Ammon's horn (tissue), 1 donor: ENCODE measurements at regions not wholly inside any gene's neighbourhood (a gene's known extent, or its start where the extent isn't known, plus 50 kb on each side); places are given as distances from the start of the nearest gene placed in this dataset.

Experiments
- DNase-seq: peaks from one replicate; pipeline ENCODE4 v3.0.0-alpha.2; 2016; ENCODE audit warnings: low spot score

- DNase-seq: no peak
Measured at GRCh38 chr3:174403831-174404230, 455.3 kb upstream of the NAALADL2 start.

GRCh38 chr3:174408310-174408709 lies 450.8 kb upstream of the NAALADL2 start:
- no peak for DNase-seq

GRCh38 chr3:174409086-174409743 lies 449.9 kb upstream of the NAALADL2 start:
- DNase-seq: no peak

GRCh38 chr3:174413062-174413912 lies 445.8 kb upstream of the NAALADL2 start:
- no peak for DNase-seq

- no peak for DNase-seq
Measured at GRCh38 chr3:174414902-174415301, 444.2 kb upstream of the NAALADL2 start.

- peak; percentile 39 for DNase-seq
Measured at GRCh38 chr3:174417573-174417972, 441.6 kb upstream of the NAALADL2 start.

GRCh38 chr3:174419216-174419615 lies 439.9 kb upstream of the NAALADL2 start:
- DNase-seq: no peak

- DNase-seq: no peak
Measured at GRCh38 chr3:174423936-174424335, 435.2 kb upstream of the NAALADL2 start.

GRCh38 chr3:174424656-174425055 lies 434.5 kb upstream of the NAALADL2 start:
- no peak for DNase-seq

GRCh38 chr3:174425422-174425821 lies 433.7 kb upstream of the NAALADL2 start:
- DNase-seq: no peak

- no peak for DNase-seq
Measured at GRCh38 chr3:174430986-174431385, 428.1 kb upstream of the NAALADL2 start.

GRCh38 chr3:174431717-174432116 lies 427.4 kb upstream of the NAALADL2 start:
- no peak for DNase-seq

GRCh38 chr3:174436367-174436766 lies 422.8 kb upstream of the NAALADL2 start:
- DNase-seq: no peak

GRCh38 chr3:174438501-174439145 lies 420.5 kb upstream of the NAALADL2 start:
- DNase-seq: no peak

GRCh38 chr3:174439331-174440252 lies 419.5 kb upstream of the NAALADL2 start:
- DNase-seq: peak; percentile 64

GRCh38 chr3:174440253-174440701 lies 418.9 kb upstream of the NAALADL2 start:
- DNase-seq: peak; percentile 25

- peak; percentile 85 for DNase-seq
Measured at GRCh38 chr3:174440741-174441587, 418.2 kb upstream of the NAALADL2 start.

- DNase-seq: no peak
Measured at GRCh38 chr3:174441588-174442301, 417.4 kb upstream of the NAALADL2 start.

GRCh38 chr3:174442302-174442682 lies 416.8 kb upstream of the NAALADL2 start:
- no peak for DNase-seq

GRCh38 chr3:174444391-174444790 lies 414.7 kb upstream of the NAALADL2 start:
- no peak for DNase-seq
